ENCODE measurements at regions not wholly inside any gene's neighbourhood (a gene's known extent, or its start where the extent isn't known, plus 50 kb on each side); places are given as distances from the start of the nearest gene placed in this dataset.

- TF ChIP-seq ESRRA (IDR thresholded peaks at IDR 0.05; ENCODE audit: low read length) (no peak), CREM (IDR thresholded peaks at IDR 0.05; ENCODE audit: low read depth) (no peak), CHD4 (IDR thresholded peaks at IDR 0.05) (no peak), POLR2A (IDR thresholded peaks at IDR 0.05; ENCODE audit: low read depth, low read length) (no peak), E2F4 (IDR thresholded peaks at IDR 0.05; ENCODE audit: low read depth, low read length) (no peak), IRF4 (IDR thresholded peaks at IDR 0.05; ENCODE audit: low read depth, low read length) (no peak), FOS (IDR thresholded peaks at IDR 0.05; ENCODE audit: borderline replicate concordance, extremely low read depth, insufficient read length) (no peak), SUPT20H (IDR thresholded peaks at IDR 0.05; ENCODE audit: borderline replicate concordance, control insufficient read depth, low read depth, low read length) (no peak), TAF1 (IDR thresholded peaks at IDR 0.05; ENCODE audit: borderline replicate concordance, low read depth, low read length) (no peak), BACH1 (IDR thresholded peaks at IDR 0.05; ENCODE audit: borderline replicate concordance) (no peak), HDAC6 (IDR thresholded peaks at IDR 0.05; ENCODE audit: unreplicated experiment) (no peak)
- TF ChIP-seq, protein P1, sequence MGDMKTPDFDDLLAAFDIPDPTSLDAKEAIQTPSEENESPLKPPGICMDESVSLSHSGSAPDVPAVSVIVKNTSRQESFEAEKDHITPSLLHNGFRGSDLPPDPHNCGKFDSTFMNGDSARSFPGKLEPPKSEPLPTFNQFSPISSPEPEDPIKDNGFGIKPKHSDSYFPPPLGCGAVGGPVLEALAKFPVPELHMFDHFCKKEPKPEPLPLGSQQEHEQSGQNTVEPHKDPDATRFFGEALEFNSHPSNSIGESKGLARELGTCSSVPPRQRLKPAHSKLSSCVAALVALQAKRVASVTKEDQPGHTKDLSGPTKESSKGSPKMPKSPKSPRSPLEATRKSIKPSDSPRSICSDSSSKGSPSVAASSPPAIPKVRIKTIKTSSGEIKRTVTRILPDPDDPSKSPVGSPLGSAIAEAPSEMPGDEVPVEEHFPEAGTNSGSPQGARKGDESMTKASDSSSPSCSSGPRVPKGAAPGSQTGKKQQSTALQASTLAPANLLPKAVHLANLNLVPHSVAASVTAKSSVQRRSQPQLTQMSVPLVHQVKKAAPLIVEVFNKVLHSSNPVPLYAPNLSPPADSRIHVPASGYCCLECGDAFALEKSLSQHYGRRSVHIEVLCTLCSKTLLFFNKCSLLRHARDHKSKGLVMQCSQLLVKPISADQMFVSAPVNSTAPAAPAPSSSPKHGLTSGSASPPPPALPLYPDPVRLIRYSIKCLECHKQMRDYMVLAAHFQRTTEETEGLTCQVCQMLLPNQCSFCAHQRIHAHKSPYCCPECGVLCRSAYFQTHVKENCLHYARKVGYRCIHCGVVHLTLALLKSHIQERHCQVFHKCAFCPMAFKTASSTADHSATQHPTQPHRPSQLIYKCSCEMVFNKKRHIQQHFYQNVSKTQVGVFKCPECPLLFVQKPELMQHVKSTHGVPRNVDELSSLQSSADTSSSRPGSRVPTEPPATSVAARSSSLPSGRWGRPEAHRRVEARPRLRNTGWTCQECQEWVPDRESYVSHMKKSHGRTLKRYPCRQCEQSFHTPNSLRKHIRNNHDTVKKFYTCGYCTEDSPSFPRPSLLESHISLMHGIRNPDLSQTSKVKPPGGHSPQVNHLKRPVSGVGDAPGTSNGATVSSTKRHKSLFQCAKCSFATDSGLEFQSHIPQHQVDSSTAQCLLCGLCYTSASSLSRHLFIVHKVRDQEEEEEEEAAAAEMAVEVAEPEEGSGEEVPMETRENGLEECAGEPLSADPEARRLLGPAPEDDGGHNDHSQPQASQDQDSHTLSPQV (IDR thresholded peaks at IDR 0.05), result no peak
Observed at GRCh38 chr21:38925478-38925877, 119.7 kb downstream of the ETS2 start (continued).

All from GM12878 (cell line).